NCI-H2196 treated with DMSO at 0.1 percent for 48 hours (cell line): ENCODE measurements at regions not wholly inside any gene's neighbourhood (a gene's known extent, or its start where the extent isn't known, plus 50 kb on each side); places are given as distances from the start of the nearest gene placed in this dataset.

Experiments
- DNase-seq: peaks from one replicate; lab custom pipeline; 2025; ENCODE audit not compliant: unreplicated experiment; lab: John Stamatoyannopoulos, UW

GRCh38 chr5:82620957-82621600 lies 342.9 kb upstream of the RPS23 start:
- DNase-seq, result no peak

- DNase-seq, result no peak
Measured at GRCh38 chr5:82619097-82619496, 340.9 kb upstream of the RPS23 start.

- no peak for DNase-seq
Measured at GRCh38 chr5:82614706-82615105, 336.6 kb upstream of the RPS23 start.

GRCh38 chr5:82613891-82614290 lies 335.7 kb upstream of the RPS23 start:
- no peak for DNase-seq

- no peak for DNase-seq
Measured at GRCh38 chr5:82610686-82611085, 332.5 kb upstream of the RPS23 start.

GRCh38 chr5:82605441-82605973 lies 327.4 kb upstream of the RPS23 start:
- DNase-seq, result no peak

- DNase-seq, result no peak
Measured at GRCh38 chr5:82603033-82603987, 325.2 kb upstream of the RPS23 start.

- DNase-seq, result no peak
Measured at GRCh38 chr5:82601861-82602260, 323.7 kb upstream of the RPS23 start.

GRCh38 chr5:82601077-82601476 lies 322.9 kb upstream of the RPS23 start:
- no peak for DNase-seq

- DNase-seq, result no peak
Measured at GRCh38 chr5:82599692-82600091, 321.5 kb upstream of the RPS23 start.

- no peak for DNase-seq
Measured at GRCh38 chr5:82599030-82599429, 320.9 kb upstream of the RPS23 start.

- DNase-seq, result no peak
Measured at GRCh38 chr5:82597437-82597836, 319.3 kb upstream of the RPS23 start.

- DNase-seq, result no peak
Measured at GRCh38 chr5:82596451-82596850, 318.3 kb upstream of the RPS23 start.

GRCh38 chr5:82595113-82595512 lies 317.0 kb upstream of the RPS23 start:
- no peak for DNase-seq

GRCh38 chr5:82594097-82594496 lies 315.9 kb upstream of the RPS23 start:
- no peak for DNase-seq

GRCh38 chr5:82593481-82593880 lies 315.3 kb upstream of the RPS23 start:
- no peak for DNase-seq

GRCh38 chr5:82591021-82591515 lies 312.9 kb upstream of the RPS23 start:
- no peak for DNase-seq

- DNase-seq, result no peak
Measured at GRCh38 chr5:82590112-82590511, 312.0 kb upstream of the RPS23 start.

GRCh38 chr5:82586661-82587310 lies 308.6 kb upstream of the RPS23 start:
- DNase-seq, result no peak

- no peak for DNase-seq
Measured at GRCh38 chr5:82586181-82586580, 308.0 kb upstream of the RPS23 start.

- no peak for DNase-seq
Measured at GRCh38 chr5:82584631-82585030, 306.5 kb upstream of the RPS23 start.
